CD4-positive, CD25-positive, alpha-beta regulatory T cell (primary cell): ENCODE measurements at regions not wholly inside any gene's neighbourhood (a gene's known extent, or its start where the extent isn't known, plus 50 kb on each side); places are given as distances from the start of the nearest gene placed in this dataset.
"Not testable (repeated sequence)": the region's sequence is repeated elsewhere in the genome, so short reads cannot be mapped to it uniquely, and the experiment has no call there.

Experiments used
- ATAC-seq, 2 donors: fragments of 150-1000 bp; cut with Tn5 transposase; one replicate each; pipeline ENCODE4 v1.10.0; 2021; ENCODE audit warnings: low read depth in 2 of 2, moderate number of reproducible peaks in 2 of 2, moderate library complexity in 1 of 2
- DNase-seq, 3 donors: peaks; one replicate each; pipeline versions ENCODE4 v3.0.0 to v3.0.0-alpha.2; 2012 to 2022; ENCODE audit warnings: mixed read lengths in 1 of 3
- H3K27ac ChIP-seq: one replicate; pipeline ENCODE4 v1.7.0; 2013; ENCODE audit warnings: mild to moderate bottlenecking, low read length; ENCODE audit not compliant: insufficient read depth, poor library complexity, severe bottlenecking
- H3K27me3 ChIP-seq: one replicate; pipeline ENCODE4 v1.7.0; 2013; ENCODE audit warnings: low read length; ENCODE audit not compliant: control insufficient read depth, insufficient read depth
- H3K36me3 ChIP-seq: one replicate; pipeline ENCODE4 v1.7.0; 2013; ENCODE audit warnings: mild to moderate bottlenecking, low read length, moderate library complexity; ENCODE audit not compliant: control insufficient read depth, insufficient read depth
- H3K4me1 ChIP-seq: 2 replicates; pipeline ENCODE4 v1.7.0; 2013; ENCODE audit warnings: mild to moderate bottlenecking, low read length; ENCODE audit not compliant: insufficient read depth, control insufficient read depth, poor library complexity, severe bottlenecking
- H3K4me3 ChIP-seq: one replicate; pipeline ENCODE4 v1.7.0; 2013; ENCODE audit warnings: low read depth, mild to moderate bottlenecking, low read length, moderate library complexity
- H3K9me3 ChIP-seq, 2 experiments: 1 replicate in 1 of 2; 2 replicates in 1 of 2; pipeline ENCODE4 v1.7.0; 2013; ENCODE audit warnings: low read length in 2 of 2, mild to moderate bottlenecking in 1 of 2, moderate library complexity in 1 of 2; ENCODE audit not compliant: control insufficient read depth in 2 of 2
- H3K27ac Mint-ChIP-seq, 3 donors: one replicate each; pipeline ENCODE4 v1.8.0; 2020 to 2022; ENCODE audit warnings: mild to moderate bottlenecking in 3 of 3, mixed read lengths in 3 of 3, moderate library complexity in 2 of 3
- H3K27me3 Mint-ChIP-seq: one replicate; pipeline ENCODE4 v1.8.0; 2022; ENCODE audit warnings: mild to moderate bottlenecking, mixed read lengths
- H3K36me3 Mint-ChIP-seq: one replicate; pipeline ENCODE4 v1.8.0; 2020; ENCODE audit warnings: mixed read lengths
- H3K4me1 Mint-ChIP-seq, 4 donors: one replicate each; pipeline ENCODE4 v1.8.0; 2020 to 2022; ENCODE audit warnings: mixed read lengths in 4 of 4, mild to moderate bottlenecking in 1 of 4
- H3K4me3 Mint-ChIP-seq, 4 donors: one replicate each; pipeline ENCODE4 v1.8.0; 2020 to 2022; ENCODE audit warnings: mild to moderate bottlenecking in 4 of 4, mixed read lengths in 4 of 4, moderate library complexity in 3 of 4
- H3K9me3 Mint-ChIP-seq, 7 donors: one replicate each; pipeline ENCODE4 v1.8.0; 2020 to 2022; ENCODE audit warnings: mixed read lengths in 7 of 7, mild to moderate bottlenecking in 3 of 7, moderate library complexity in 2 of 7

- Mint-ChIP-seq H3K4me3 (no peak overlapping the region), H3K4me1 (no peaks in the 10 kb centered on the region), H3K27me3 (peaks cover 6% of the 10 kb centered on the region), H3K27ac (no peak overlapping the region), H3K36me3 (no peaks in the 10 kb centered on the region), H3K9me3 (peaks cover 0 to 8% (median 0%) of the 10 kb centered on the region in 7 donors)
- Histone ChIP-seq H3K36me3 (no peaks in the 10 kb centered on the region), H3K4me3 (no peak overlapping the region), H3K27ac (no peak overlapping the region), H3K4me1 (no peaks in the 10 kb centered on the region), H3K27me3 (no peaks in the 10 kb centered on the region), H3K9me3 (no peaks in the 10 kb centered on the region)
- ATAC-seq (no peak), DNase-seq (no peak)
Measured at GRCh38 chr12:131639270-131639940, 71.5 kb upstream of the SFSWAP start.

- Mint-ChIP-seq H3K27me3 (peaks cover 2% of the 10 kb centered on the region), H3K4me1 (no peaks in the 10 kb centered on the region), H3K4me3 (no peak overlapping the region), H3K36me3 (no peaks in the 10 kb centered on the region), H3K9me3 (peaks cover 0 to 4% (median 0%) of the 10 kb centered on the region in 7 donors), H3K27ac (no peak overlapping the region)
- Histone ChIP-seq H3K27me3 (no peaks in the 10 kb centered on the region), H3K36me3 (no peaks in the 10 kb centered on the region), H3K9me3 (no peaks in the 10 kb centered on the region), H3K4me1 (no peaks in the 10 kb centered on the region), H3K27ac (no peak overlapping the region), H3K4me3 (no peak overlapping the region)
- DNase-seq (no peak), ATAC-seq (no peak)
Measured at GRCh38 chr12:131640525-131640924, 70.4 kb upstream of the SFSWAP start.

- no peak for ATAC-seq
Measured at GRCh38 chr12:131641315-131641714, 69.6 kb upstream of the SFSWAP start.

DNA sequence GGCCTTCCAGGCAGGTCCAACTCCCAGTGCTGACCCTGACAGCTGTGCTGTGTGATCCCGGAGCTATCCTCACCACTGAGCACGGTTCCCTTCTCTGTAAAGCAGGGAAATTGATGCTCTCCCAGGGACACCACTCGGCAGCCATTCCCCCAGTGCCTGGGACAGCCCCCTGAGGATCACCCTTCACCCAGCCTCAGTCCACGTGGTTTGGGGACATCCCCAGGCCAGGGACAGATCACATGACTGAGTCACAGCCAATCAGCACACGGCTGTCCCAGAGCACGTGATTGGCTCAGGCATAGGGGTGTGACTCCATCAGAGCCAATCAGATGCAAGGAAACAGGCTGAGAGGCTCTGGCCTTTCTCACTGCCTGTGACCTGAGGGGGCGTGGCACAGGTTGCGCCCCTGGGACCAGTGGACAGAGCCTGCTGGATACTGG is 68.8 kb upstream of the SFSWAP start:
- no peak overlapping the region for H3K27ac Mint-ChIP-seq
- no peaks in the 10 kb centered on the region for H3K36me3 Mint-ChIP-seq
- H3K9me3 ChIP-seq = no peaks in the 10 kb centered on the region
- H3K9me3 Mint-ChIP-seq = peaks cover 0 to 2% (median 0%) of the 10 kb centered on the region in 7 donors
- no peaks in the 10 kb centered on the region for H3K27me3 Mint-ChIP-seq
- no peak overlapping the region for H3K27ac ChIP-seq
- no peaks in the 10 kb centered on the region for H3K4me1 Mint-ChIP-seq
- DNase-seq (no peak), ATAC-seq (no peak)
- H3K4me1 ChIP-seq = no peaks in the 10 kb centered on the region
- H3K4me3 Mint-ChIP-seq = no peak overlapping the region
- no peaks in the 10 kb centered on the region for H3K27me3 ChIP-seq
- H3K36me3 ChIP-seq = no peaks in the 10 kb centered on the region
- no peak overlapping the region for H3K4me3 ChIP-seq

More at GRCh38 chr12:131641315-131641714, 69.6 kb upstream of the SFSWAP start:
- no peaks in the 10 kb centered on the region for H3K4me1 Mint-ChIP-seq
- Histone ChIP-seq H3K27ac (no peak overlapping the region), H3K4me3 (no peak overlapping the region), H3K9me3 (no peaks in the 10 kb centered on the region), H3K4me1 (no peaks in the 10 kb centered on the region), H3K36me3 (no peaks in the 10 kb centered on the region), H3K27me3 (no peaks in the 10 kb centered on the region)
- no peak for DNase-seq
- H3K9me3 Mint-ChIP-seq = peaks cover 0 to 2% (median 0%) of the 10 kb centered on the region in 7 donors
- H3K27me3 Mint-ChIP-seq = no peaks in the 10 kb centered on the region
- no peak overlapping the region for H3K27ac Mint-ChIP-seq
- H3K4me3 Mint-ChIP-seq = no peak overlapping the region
- no peaks in the 10 kb centered on the region for H3K36me3 Mint-ChIP-seq

DNA sequence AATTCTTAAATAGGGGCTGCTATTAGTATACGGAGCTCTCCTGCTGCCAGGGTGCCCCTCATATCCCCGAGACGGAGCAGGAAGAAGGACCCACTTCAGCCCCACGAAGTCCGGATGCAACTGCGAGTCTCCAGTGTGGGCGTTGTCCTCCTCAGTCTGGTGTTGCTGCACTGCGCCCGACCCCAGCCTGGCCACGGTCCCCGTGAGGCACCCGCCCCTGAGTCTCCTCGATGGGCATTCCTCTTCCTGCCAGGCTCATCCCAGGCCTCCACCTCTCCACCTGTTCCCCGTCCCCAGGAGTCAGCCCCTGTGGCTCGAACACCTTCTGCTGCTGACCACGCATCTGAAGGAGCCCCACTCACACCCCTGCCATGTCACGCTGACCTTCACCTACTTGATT is 68.1 kb upstream of the SFSWAP start:
- peaks cover 0 to 5% (median 0%) of the 10 kb centered on the region in 7 donors for H3K9me3 Mint-ChIP-seq
- H3K27ac Mint-ChIP-seq = no peak overlapping the region
- H3K4me3 Mint-ChIP-seq = no peak overlapping the region
- no peaks in the 10 kb centered on the region for H3K36me3 Mint-ChIP-seq
- H3K4me3 ChIP-seq = no peak overlapping the region
- H3K36me3 ChIP-seq = no peaks in the 10 kb centered on the region
- no peak overlapping the region for H3K27ac ChIP-seq
- H3K4me1 Mint-ChIP-seq = no peaks in the 10 kb centered on the region
- ATAC-seq (no peak), DNase-seq (no peak)
- no peaks in the 10 kb centered on the region for H3K4me1 ChIP-seq
- H3K27me3 Mint-ChIP-seq = no peaks in the 10 kb centered on the region
- no peaks in the 10 kb centered on the region for H3K27me3 ChIP-seq
- H3K9me3 ChIP-seq = no peaks in the 10 kb centered on the region

GRCh38 chr12:131643631-131644452 is 67.0 kb upstream of the SFSWAP start:
- Mint-ChIP-seq H3K27ac (no peak overlapping the region), H3K27me3 (no peaks in the 10 kb centered on the region), H3K36me3 (no peaks in the 10 kb centered on the region), H3K4me3 (no peak overlapping the region), H3K9me3 (peaks cover 0 to 5% (median 0%) of the 10 kb centered on the region in 7 donors), H3K4me1 (no peaks in the 10 kb centered on the region)
- Histone ChIP-seq H3K4me1 (no peaks in the 10 kb centered on the region), H3K4me3 (no peak overlapping the region), H3K9me3 (no peaks in the 10 kb centered on the region), H3K27me3 (no peaks in the 10 kb centered on the region), H3K27ac (no peak overlapping the region), H3K36me3 (no peaks in the 10 kb centered on the region)
- DNase-seq = no peak
- no peak for ATAC-seq

DNA sequence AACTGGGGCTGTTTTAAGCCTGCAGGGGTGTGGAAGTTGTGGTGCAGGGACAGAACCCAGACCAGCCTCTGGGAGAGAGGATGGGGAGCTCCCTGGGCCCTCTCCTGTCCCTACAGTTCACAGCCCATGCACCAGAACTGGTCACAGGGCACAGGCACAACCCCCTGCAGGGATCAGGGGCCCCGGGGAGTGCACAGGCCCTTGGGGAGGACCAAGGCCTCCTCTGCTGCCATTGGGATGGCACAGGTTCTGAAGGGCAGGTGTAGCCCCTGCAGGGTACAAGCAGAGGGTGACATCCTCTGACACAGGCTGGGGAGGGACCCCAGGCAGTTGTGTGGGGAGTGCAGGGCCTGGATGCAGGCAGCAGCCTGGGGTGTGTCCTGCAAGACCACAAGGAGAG is 66.4 kb upstream of the SFSWAP start:
- no peak overlapping the region for H3K27ac Mint-ChIP-seq
- ATAC-seq = no peak
- H3K9me3 ChIP-seq = no peaks in the 10 kb centered on the region
- no peaks in the 10 kb centered on the region for H3K4me1 Mint-ChIP-seq
- no peaks in the 10 kb centered on the region for H3K36me3 ChIP-seq
- no peak overlapping the region for H3K4me3 Mint-ChIP-seq
- H3K4me3 ChIP-seq = no peak overlapping the region
- no peak for DNase-seq
- no peaks in the 10 kb centered on the region for H3K36me3 Mint-ChIP-seq
- no peak overlapping the region for H3K27ac ChIP-seq
- H3K27me3 Mint-ChIP-seq = no peaks in the 10 kb centered on the region
- no peaks in the 10 kb centered on the region for H3K27me3 ChIP-seq
- peaks cover 0 to 5% (median 0%) of the 10 kb centered on the region in 7 donors for H3K9me3 Mint-ChIP-seq
- no peaks in the 10 kb centered on the region for H3K4me1 ChIP-seq

- H3K27ac ChIP-seq, H3K27me3 Mint-ChIP-seq, H3K9me3 ChIP-seq, ATAC-seq, H3K36me3 ChIP-seq, H3K27ac Mint-ChIP-seq, H3K27me3 ChIP-seq, DNase-seq, H3K4me1 Mint-ChIP-seq, H3K4me3 Mint-ChIP-seq, H3K9me3 Mint-ChIP-seq, H3K36me3 Mint-ChIP-seq, H3K4me1 ChIP-seq, H3K4me3 ChIP-seq: not testable (repeated sequence)
Measured at GRCh38 chr12:131644917-131645316, 66.0 kb upstream of the SFSWAP start.
